ENCODE measurements at regions not wholly inside any gene's neighbourhood (a gene's known extent, or its start where the extent isn't known, plus 50 kb on each side); places are given as distances from the start of the nearest gene placed in this dataset.

- no peak for TF ChIP-seq CTCF (IDR thresholded peaks at IDR 0.05)
- TF ChIP-seq EP300 (IDR thresholded peaks at IDR 0.05): no peak
These were observed 57.5 kb upstream of the SLC7A3 start for GRCh38 chrX:70988425-70988824.

All from tibial nerve (tissue), 4 donors.